GM23338 (cell line): ENCODE measurements at regions not wholly inside any gene's neighbourhood (a gene's known extent, or its start where the extent isn't known, plus 50 kb on each side); places are given as distances from the start of the nearest gene placed in this dataset.

Source experiments
- CREB1 ChIP-seq: fragments of 250-450 bp; sonication (Bioruptor Pico); IDR thresholded peaks from 2 replicates; pipeline ENCODE4 v1.5.0; 2020; ENCODE audit warnings: low read depth, mild to moderate bottlenecking, moderate library complexity
- EZH2 ChIP-seq: fragments of 200-600 bp; sonication (generic); IDR thresholded peaks from one replicate; pipeline ENCODE4 v1.8.0; 2017; ENCODE audit warnings: antibody characterized with exemption, mild to moderate bottlenecking, low read depth; ENCODE audit not compliant: unreplicated experiment
- EZH2phosphoT487 ChIP-seq: fragments of 200-600 bp; sonication (generic); IDR thresholded peaks from one replicate; pipeline ENCODE4 v1.8.1; 2018; ENCODE audit warnings: antibody characterized with exemption; ENCODE audit not compliant: unreplicated experiment
- JUNB ChIP-seq: IDR thresholded peaks from one replicate; pipeline ENCODE4 v1.6.1; 2016; ENCODE audit warnings: antibody characterized with exemption; ENCODE audit not compliant: unreplicated experiment
- NANOG ChIP-seq: IDR thresholded peaks from 2 replicates; pipeline ENCODE4 v1.6.1; 2016; ENCODE audit warnings: antibody characterized with exemption, borderline replicate concordance
- TF ChIP-seq, protein P1 (sequence below), 2 experiments: fragments of 200-600 bp in 1 of 2; sonication (generic) in 1 of 2; conservative IDR thresholded peaks; 2 replicates each; pipeline versions ENCODE4 v1.5.1 to v1.6.1; 2016 to 2017; ENCODE audit warnings: antibody characterized with exemption in 2 of 2, low read depth in 2 of 2, mild to moderate bottlenecking in 2 of 2, moderate library complexity in 1 of 2
- TF ChIP-seq, protein P2 (sequence below): IDR thresholded peaks from one replicate; pipeline ENCODE4 v1.6.1; 2018; ENCODE audit warnings: antibody characterized with exemption; ENCODE audit not compliant: unreplicated experiment

DNA sequence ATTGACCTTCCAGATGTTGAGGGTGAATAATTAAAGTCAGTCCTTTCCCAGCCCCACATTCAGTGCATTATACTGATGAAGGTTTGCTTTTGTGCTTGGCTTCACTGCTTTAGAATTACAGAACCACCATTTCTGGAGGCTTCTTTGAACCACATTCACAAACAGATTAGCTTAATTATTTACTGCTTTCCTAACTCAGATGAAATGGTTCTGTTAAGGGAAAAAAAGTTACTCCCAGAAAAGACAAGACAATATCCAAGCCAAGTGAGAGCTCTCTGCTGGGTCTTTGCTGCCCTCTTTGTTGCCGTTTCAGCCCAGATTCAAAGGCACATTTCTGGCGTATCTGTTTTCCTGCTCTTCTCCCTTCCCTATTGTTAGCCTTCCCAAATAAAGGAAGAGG lies 188.9 kb downstream of the AHR start:
- no peak for TF ChIP-seq NANOG
- TF ChIP-seq, protein P1, sequence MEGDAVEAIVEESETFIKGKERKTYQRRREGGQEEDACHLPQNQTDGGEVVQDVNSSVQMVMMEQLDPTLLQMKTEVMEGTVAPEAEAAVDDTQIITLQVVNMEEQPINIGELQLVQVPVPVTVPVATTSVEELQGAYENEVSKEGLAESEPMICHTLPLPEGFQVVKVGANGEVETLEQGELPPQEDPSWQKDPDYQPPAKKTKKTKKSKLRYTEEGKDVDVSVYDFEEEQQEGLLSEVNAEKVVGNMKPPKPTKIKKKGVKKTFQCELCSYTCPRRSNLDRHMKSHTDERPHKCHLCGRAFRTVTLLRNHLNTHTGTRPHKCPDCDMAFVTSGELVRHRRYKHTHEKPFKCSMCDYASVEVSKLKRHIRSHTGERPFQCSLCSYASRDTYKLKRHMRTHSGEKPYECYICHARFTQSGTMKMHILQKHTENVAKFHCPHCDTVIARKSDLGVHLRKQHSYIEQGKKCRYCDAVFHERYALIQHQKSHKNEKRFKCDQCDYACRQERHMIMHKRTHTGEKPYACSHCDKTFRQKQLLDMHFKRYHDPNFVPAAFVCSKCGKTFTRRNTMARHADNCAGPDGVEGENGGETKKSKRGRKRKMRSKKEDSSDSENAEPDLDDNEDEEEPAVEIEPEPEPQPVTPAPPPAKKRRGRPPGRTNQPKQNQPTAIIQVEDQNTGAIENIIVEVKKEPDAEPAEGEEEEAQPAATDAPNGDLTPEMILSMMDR (conservative IDR thresholded peaks at IDR 0.05; ENCODE audit: low read depth in 2 of 2), result no peak
- TF ChIP-seq, protein P2, sequence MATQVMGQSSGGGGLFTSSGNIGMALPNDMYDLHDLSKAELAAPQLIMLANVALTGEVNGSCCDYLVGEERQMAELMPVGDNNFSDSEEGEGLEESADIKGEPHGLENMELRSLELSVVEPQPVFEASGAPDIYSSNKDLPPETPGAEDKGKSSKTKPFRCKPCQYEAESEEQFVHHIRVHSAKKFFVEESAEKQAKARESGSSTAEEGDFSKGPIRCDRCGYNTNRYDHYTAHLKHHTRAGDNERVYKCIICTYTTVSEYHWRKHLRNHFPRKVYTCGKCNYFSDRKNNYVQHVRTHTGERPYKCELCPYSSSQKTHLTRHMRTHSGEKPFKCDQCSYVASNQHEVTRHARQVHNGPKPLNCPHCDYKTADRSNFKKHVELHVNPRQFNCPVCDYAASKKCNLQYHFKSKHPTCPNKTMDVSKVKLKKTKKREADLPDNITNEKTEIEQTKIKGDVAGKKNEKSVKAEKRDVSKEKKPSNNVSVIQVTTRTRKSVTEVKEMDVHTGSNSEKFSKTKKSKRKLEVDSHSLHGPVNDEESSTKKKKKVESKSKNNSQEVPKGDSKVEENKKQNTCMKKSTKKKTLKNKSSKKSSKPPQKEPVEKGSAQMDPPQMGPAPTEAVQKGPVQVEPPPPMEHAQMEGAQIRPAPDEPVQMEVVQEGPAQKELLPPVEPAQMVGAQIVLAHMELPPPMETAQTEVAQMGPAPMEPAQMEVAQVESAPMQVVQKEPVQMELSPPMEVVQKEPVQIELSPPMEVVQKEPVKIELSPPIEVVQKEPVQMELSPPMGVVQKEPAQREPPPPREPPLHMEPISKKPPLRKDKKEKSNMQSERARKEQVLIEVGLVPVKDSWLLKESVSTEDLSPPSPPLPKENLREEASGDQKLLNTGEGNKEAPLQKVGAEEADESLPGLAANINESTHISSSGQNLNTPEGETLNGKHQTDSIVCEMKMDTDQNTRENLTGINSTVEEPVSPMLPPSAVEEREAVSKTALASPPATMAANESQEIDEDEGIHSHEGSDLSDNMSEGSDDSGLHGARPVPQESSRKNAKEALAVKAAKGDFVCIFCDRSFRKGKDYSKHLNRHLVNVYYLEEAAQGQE, result no peak
- TF ChIP-seq EZH2, result no peak
- no peak for TF ChIP-seq JUNB
- no peak for TF ChIP-seq EZH2phosphoT487
- no peak for TF ChIP-seq CREB1
